HL-60 (cell line): ENCODE measurements at regions not wholly inside any gene's neighbourhood (a gene's known extent, or its start where the extent isn't known, plus 50 kb on each side); places are given as distances from the start of the nearest gene placed in this dataset.

Experiments
- GABPA ChIP-seq: IDR thresholded peaks from 2 replicates; pipeline ENCODE4 v1.6.1; 2012; ENCODE audit warnings: low read depth
- POLR2AphosphoS5 ChIP-seq: IDR thresholded peaks from 2 replicates; pipeline ENCODE4 v1.6.1; 2012; ENCODE audit warnings: low read depth
- REST ChIP-seq: IDR thresholded peaks from 2 replicates; pipeline ENCODE4 v1.6.1; 2012; ENCODE audit warnings: low read depth; ENCODE audit not compliant: insufficient replicate concordance
- SPI1 ChIP-seq: IDR thresholded peaks from 2 replicates; pipeline ENCODE4 v1.6.1; 2012; ENCODE audit warnings: low read depth, mild to moderate bottlenecking, borderline replicate concordance
- TF ChIP-seq, protein P1 (sequence below): IDR thresholded peaks from one replicate; pipeline ENCODE4 v1.5.1; 2011; ENCODE audit warnings: low read length, control low read depth, inconsistent platforms; ENCODE audit not compliant: insufficient read depth

GRCh38 chr10:100693821-100694220, 51.6 kb upstream of the PAX2 start:
- TF ChIP-seq POLR2AphosphoS5 (no peak), SPI1 (peak; percentile 67; the same call in 1 of the 2 replicates), GABPA (peak; percentile 28; the same call in 1 of the 2 replicates), REST (no peak)
- TF ChIP-seq, protein P1, sequence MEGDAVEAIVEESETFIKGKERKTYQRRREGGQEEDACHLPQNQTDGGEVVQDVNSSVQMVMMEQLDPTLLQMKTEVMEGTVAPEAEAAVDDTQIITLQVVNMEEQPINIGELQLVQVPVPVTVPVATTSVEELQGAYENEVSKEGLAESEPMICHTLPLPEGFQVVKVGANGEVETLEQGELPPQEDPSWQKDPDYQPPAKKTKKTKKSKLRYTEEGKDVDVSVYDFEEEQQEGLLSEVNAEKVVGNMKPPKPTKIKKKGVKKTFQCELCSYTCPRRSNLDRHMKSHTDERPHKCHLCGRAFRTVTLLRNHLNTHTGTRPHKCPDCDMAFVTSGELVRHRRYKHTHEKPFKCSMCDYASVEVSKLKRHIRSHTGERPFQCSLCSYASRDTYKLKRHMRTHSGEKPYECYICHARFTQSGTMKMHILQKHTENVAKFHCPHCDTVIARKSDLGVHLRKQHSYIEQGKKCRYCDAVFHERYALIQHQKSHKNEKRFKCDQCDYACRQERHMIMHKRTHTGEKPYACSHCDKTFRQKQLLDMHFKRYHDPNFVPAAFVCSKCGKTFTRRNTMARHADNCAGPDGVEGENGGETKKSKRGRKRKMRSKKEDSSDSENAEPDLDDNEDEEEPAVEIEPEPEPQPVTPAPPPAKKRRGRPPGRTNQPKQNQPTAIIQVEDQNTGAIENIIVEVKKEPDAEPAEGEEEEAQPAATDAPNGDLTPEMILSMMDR = no peak
